Right lobe of liver (tissue), 6 donors: ENCODE measurements at regions not wholly inside any gene's neighbourhood (a gene's known extent, or its start where the extent isn't known, plus 50 kb on each side); places are given as distances from the start of the nearest gene placed in this dataset.
"Not testable (repeated sequence)": the region's sequence is repeated elsewhere in the genome, so short reads cannot be mapped to it uniquely, and the experiment has no call there.

Experiments
- ATAC-seq, 4 donors: fragments of 200-7000 bp; cut with Tn5 transposase; one replicate each; pipeline ENCODE4 v1.9.1; 2020; ENCODE audit warnings: mild to moderate bottlenecking in 4 of 4, moderate library complexity in 4 of 4
- DNase-seq, 3 donors: peaks; one replicate each; pipeline ENCODE4 v3.0.0-alpha.2; 2020
- H3K27ac ChIP-seq, 3 donors: fragments of 200-600 bp; one replicate each; pipeline ENCODE4 v1.8.0; 2022
- H3K27me3 ChIP-seq, 2 donors: fragments of 200-600 bp; one replicate each; pipeline ENCODE4 v1.8.0; 2022
- H3K36me3 ChIP-seq, 4 donors: fragments of 200-600 bp; sonication (generic) in 1 of 4; one replicate each; pipeline versions ENCODE4 v1.5.1 to v1.8.0; 2017 to 2022; ENCODE audit warnings: control low read depth in 1 of 4
- H3K4me1 ChIP-seq, 4 donors: fragments of 200-600 bp; sonication (generic) in 1 of 4; one replicate each; pipeline versions ENCODE4 v1.5.1 to v1.8.0; 2017 to 2022; ENCODE audit warnings: control low read depth in 1 of 4
- H3K4me3 ChIP-seq, 3 donors: fragments of 200-600 bp; one replicate each; pipeline ENCODE4 v1.8.0; 2022
- H3K9me3 ChIP-seq, 4 donors: fragments of 200-600 bp; sonication (generic) in 1 of 4; one replicate each; pipeline versions ENCODE4 v1.5.1 to v1.8.0; 2017 to 2022; ENCODE audit warnings: control low read depth in 1 of 4
- POLR2A ChIP-seq: fragments of 450-650 bp; IDR thresholded peaks from one replicate; pipeline ENCODE4 v1.6.1; 2017; ENCODE audit warnings: antibody characterized with exemption, mild to moderate bottlenecking
- WGBS: methylation state at CpG from one replicate; pipeline ENCODE4 v1.1.6; 2018; ENCODE audit warnings: low coverage, low lambda C conversion rate; ENCODE audit not compliant: insufficient coverage; ENCODE audit errors: missing lambda C conversion rate; 5-methylcytosine and 5-hydroxymethylcytosine counted together
- intact Hi-C, 2 donors: fragments of 100-400 bp; cut with DNase I; formaldehyde crosslinking; loops; one replicate each; pipeline versions ENCODE4 v1.11.2 to v1.14.1; 2022
- TF ChIP-seq, protein P1 (sequence below), 4 donors: fragments of 200-600 bp in 3 of 4; fragments of 450-650 bp in 1 of 4; IDR thresholded peaks; one replicate each; pipeline versions ENCODE4 v1.5.1 to v1.8.0; 2016 to 2022; ENCODE audit warnings: antibody characterized with exemption in 4 of 4, mild to moderate bottlenecking in 2 of 4
- donor health status: DM: no; HTN: yes; CAD: no.
- donor health status: DM: no; HTN: no; CAD: no.
- donor health status: DM: no; HTN: no; CAD: no.
- donor health status: DM: no; HTN: yes; CAD: no.
- donor health status: DM: no; HTN: yes; CAD: no.

DNA sequence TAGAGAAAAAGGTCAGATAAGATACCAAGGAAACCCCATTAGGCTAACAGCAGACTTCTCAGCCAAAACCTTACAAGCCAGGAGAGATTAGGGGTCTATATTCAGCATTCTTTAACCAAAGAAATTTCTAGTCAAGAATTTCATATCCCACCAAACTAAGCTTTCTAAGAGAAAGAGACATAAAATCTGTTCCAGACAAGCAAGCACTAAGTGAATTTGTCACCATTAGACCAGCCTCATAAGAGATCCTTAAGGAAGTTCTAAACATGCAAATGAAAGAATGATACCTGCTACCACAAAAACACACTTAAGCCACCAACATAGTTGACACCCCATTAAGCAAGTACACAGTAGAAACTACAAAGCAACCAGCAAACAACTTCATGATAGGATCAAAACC is 276.2 kb downstream of the C11orf87 start:
- Histone ChIP-seq H3K9me3 (no peaks in the 10 kb centered on the region), H3K27ac (no peak overlapping the region), H3K27me3 (no peaks in the 10 kb centered on the region), H3K4me1 (no peaks in the 10 kb centered on the region), H3K36me3 (no peaks in the 10 kb centered on the region), H3K4me3 (no peak overlapping the region)
- TF ChIP-seq POLR2A = no peak
- TF ChIP-seq, protein P1, sequence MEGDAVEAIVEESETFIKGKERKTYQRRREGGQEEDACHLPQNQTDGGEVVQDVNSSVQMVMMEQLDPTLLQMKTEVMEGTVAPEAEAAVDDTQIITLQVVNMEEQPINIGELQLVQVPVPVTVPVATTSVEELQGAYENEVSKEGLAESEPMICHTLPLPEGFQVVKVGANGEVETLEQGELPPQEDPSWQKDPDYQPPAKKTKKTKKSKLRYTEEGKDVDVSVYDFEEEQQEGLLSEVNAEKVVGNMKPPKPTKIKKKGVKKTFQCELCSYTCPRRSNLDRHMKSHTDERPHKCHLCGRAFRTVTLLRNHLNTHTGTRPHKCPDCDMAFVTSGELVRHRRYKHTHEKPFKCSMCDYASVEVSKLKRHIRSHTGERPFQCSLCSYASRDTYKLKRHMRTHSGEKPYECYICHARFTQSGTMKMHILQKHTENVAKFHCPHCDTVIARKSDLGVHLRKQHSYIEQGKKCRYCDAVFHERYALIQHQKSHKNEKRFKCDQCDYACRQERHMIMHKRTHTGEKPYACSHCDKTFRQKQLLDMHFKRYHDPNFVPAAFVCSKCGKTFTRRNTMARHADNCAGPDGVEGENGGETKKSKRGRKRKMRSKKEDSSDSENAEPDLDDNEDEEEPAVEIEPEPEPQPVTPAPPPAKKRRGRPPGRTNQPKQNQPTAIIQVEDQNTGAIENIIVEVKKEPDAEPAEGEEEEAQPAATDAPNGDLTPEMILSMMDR (IDR thresholded peaks at IDR 0.05) = no peak
- DNase-seq (no peak), ATAC-seq (no peak)
- intact Hi-C loops = no loop called here

DNA sequence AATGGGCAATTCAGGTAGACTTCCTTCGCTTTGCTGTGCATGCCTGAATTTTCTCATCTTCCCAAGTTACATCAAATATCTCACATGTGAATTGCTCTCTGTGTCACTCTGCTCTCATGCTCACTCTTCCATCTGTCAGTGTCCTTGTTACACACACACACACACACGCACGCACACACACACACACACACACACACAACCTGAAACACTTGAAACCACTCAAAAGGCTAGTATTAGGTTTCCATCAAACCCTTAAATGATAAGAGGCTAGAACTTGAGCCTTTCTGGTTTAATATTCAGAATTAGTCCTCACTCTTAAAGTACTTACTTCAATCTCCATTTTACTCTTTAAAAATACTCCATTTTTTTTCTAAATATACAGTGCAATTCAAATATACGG is 282.4 kb downstream of the C11orf87 start:
- intact Hi-C loops = no loop called here
- Histone ChIP-seq H3K9me3 (no peaks in the 10 kb centered on the region), H3K36me3 (no peaks in the 10 kb centered on the region), H3K4me1 (no peaks in the 10 kb centered on the region), H3K27me3 (no peaks in the 10 kb centered on the region), H3K27ac (no peak overlapping the region), H3K4me3 (no peak overlapping the region)
- DNase-seq = no peak
- no peak for TF ChIP-seq POLR2A
- TF ChIP-seq, protein P1 (IDR thresholded peaks at IDR 0.05) = no peak
- 53% methylated on average over 4 of the region's 4 CpGs for WGBS
- ATAC-seq = no peak

DNA sequence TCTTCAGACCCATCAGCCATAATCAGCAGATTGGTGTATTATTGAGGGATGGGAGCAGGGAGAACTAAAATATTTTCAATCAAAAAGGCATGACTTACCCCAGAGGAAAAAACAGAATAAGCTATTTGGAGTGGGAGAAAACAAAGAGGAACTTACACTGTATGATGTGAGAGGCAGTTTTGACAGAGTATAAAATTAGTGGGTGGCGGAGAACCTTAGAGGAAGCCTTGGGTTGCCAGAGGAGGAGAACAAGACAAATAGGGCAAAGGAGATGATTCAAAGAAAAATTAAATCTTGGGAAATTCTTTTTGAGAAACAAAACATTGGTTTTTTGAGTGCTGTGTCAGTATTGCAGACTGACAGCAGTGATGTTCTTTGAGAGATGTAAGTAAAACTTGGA is 285.0 kb downstream of the C11orf87 start:
- no peaks in the 10 kb centered on the region for H3K36me3 ChIP-seq
- no peaks in the 10 kb centered on the region for H3K4me1 ChIP-seq
- intact Hi-C loops = no loop called here
- no peak overlapping the region for H3K4me3 ChIP-seq
- no peak for TF ChIP-seq POLR2A
- TF ChIP-seq, protein P1 (IDR thresholded peaks at IDR 0.05) = no peak
- DNase-seq = no peak
- no peaks in the 10 kb centered on the region for H3K9me3 ChIP-seq
- 67% methylated on average over 1 of the region's 1 CpG for WGBS
- no peaks in the 10 kb centered on the region for H3K27me3 ChIP-seq
- ATAC-seq = peak in 2 of 4 donors; percentile 48 to 52
- no peak overlapping the region for H3K27ac ChIP-seq

DNA sequence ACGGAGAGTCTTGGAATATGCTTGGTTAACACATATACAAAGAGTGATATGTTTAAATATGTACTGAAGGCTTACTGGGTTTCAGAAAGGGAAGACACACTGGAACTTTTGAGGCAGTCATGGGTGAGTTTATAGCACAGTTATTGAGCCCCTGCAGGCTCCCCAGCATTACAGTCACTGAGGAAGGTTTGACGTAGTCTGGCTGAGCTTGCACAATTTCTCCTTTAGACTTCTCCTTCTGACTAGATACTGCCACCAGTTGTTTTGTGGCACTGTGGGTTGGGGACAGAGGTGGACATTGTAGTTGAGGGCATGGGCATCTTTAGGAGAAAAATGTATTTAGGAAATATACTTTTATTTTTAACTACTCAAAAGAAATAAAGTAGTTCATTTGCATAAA is 285.4 kb downstream of the C11orf87 start:
- no peaks in the 10 kb centered on the region for H3K36me3 ChIP-seq
- H3K27ac ChIP-seq = no peak overlapping the region
- no peaks in the 10 kb centered on the region for H3K27me3 ChIP-seq
- 35% methylated on average over 2 of the region's 2 CpGs for WGBS
- no peak for DNase-seq
- intact Hi-C loops = no loop called here
- ATAC-seq = peak in 3 of 4 donors; percentile 46 to 69 (median 65)
- no peaks in the 10 kb centered on the region for H3K4me1 ChIP-seq
- no peaks in the 10 kb centered on the region for H3K9me3 ChIP-seq
- TF ChIP-seq, protein P1 (IDR thresholded peaks at IDR 0.05) = no peak
- no peak for TF ChIP-seq POLR2A
- no peak overlapping the region for H3K4me3 ChIP-seq

GRCh38 chr11:109708184-109708583 is 286.2 kb downstream of the C11orf87 start:
- DNase-seq = no peak
- Histone ChIP-seq H3K27me3 (no peaks in the 10 kb centered on the region), H3K36me3 (no peaks in the 10 kb centered on the region), H3K4me3 (no peak overlapping the region), H3K9me3 (no peaks in the 10 kb centered on the region), H3K27ac (no peak overlapping the region), H3K4me1 (no peaks in the 10 kb centered on the region)
- no peak for ATAC-seq
- TF ChIP-seq, protein P1 (IDR thresholded peaks at IDR 0.05) = no peak
- no peak for TF ChIP-seq POLR2A
- WGBS = 31% methylated on average over 1 of the region's 1 CpG
- intact Hi-C loops = no loop called here

GRCh38 chr11:109714444-109714843 is 292.5 kb downstream of the C11orf87 start:
- WGBS = no CpG with 5 or more reads among the region's 2 CpGs
- H3K4me1 ChIP-seq, H3K27me3 ChIP-seq, intact Hi-C loops, H3K4me3 ChIP-seq, DNase-seq, H3K9me3 ChIP-seq, H3K27ac ChIP-seq, ATAC-seq, H3K36me3 ChIP-seq: not testable (repeated sequence)

- H3K9me3 ChIP-seq, ATAC-seq, H3K4me1 ChIP-seq, intact Hi-C loops, H3K27me3 ChIP-seq, H3K36me3 ChIP-seq, H3K4me3 ChIP-seq, H3K27ac ChIP-seq, DNase-seq: not testable (repeated sequence)
- WGBS = 34% methylated on average over 4 of the region's 4 CpGs
Measured at GRCh38 chr11:109715424-109715823, 293.4 kb downstream of the C11orf87 start.
